Left cardiac atrium (tissue), 4 donors: ENCODE measurements at regions not wholly inside any gene's neighbourhood (a gene's known extent, or its start where the extent isn't known, plus 50 kb on each side); places are given as distances from the start of the nearest gene placed in this dataset.
A peak's percentile ranks its signal among the peaks of the same experiment; 100 is the strongest.

ENCODE experiments used
- ATAC-seq, 2 donors: fragments of 200-7000 bp; cut with Tn5 transposase; one replicate each; pipeline ENCODE4 v1.9.1; 2020; ENCODE audit warnings: mild to moderate bottlenecking in 2 of 2, moderate library complexity in 2 of 2
- DNase-seq: peaks from one replicate; pipeline ENCODE4 v3.0.0-alpha.2; 2020
- intact Hi-C, 2 donors: fragments of 100-400 bp; cut with DNase I; formaldehyde crosslinking; loops; one replicate each; pipeline versions ENCODE4 v1.14.1 to v1.15.1; 2022 to 2023
- donor health status: DM: no; HTN: yes; CAD: no.
- donor health status: DM: no; HTN: yes; CAD: no; lungs with severe emphysema.
- donor health status: DM: yes; HTN: yes; CAD: no.
- donor health status: Dilated cardiomyopathy.

GRCh38 chr9:27726244-27727081 lies 153.2 kb upstream of the C9orf72 start:
- intact Hi-C loops = loop anchor here (1.0 to 5.0 kb wide), 2 partner anchors 346 to 347 kb away; no protein-coding TSS in a partner anchor
- DNase-seq (peak; percentile 48), ATAC-seq (peak; percentile 57 to 73)

GRCh38 chr9:27732494-27732893 lies 159.2 kb upstream of the C9orf72 start:
- intact Hi-C loops = no loop called here
- no peak for DNase-seq
- ATAC-seq = no peak

- DNase-seq = no peak
- intact Hi-C loops = no loop called here
- ATAC-seq = no peak
These were observed 170.2 kb upstream of the C9orf72 start for GRCh38 chr9:27743490-27743889.

- DNase-seq = no peak
- ATAC-seq = no peak
- intact Hi-C loops = no loop called here
These were observed 174.2 kb upstream of the C9orf72 start for GRCh38 chr9:27747450-27747849.

- DNase-seq = no peak
- intact Hi-C loops = no loop called here
These were observed 176.6 kb upstream of the C9orf72 start for GRCh38 chr9:27749838-27750237.

GRCh38 chr9:27750566-27750965 lies 177.3 kb upstream of the C9orf72 start:
- intact Hi-C loops = no loop called here
- DNase-seq (no peak), ATAC-seq (no peak)

More at GRCh38 chr9:27749838-27750237, 176.6 kb upstream of the C9orf72 start:
- ATAC-seq = no peak

GRCh38 chr9:27752069-27752468 lies 178.8 kb upstream of the C9orf72 start:
- intact Hi-C loops = no loop called here
- ATAC-seq (no peak), DNase-seq (no peak)

- no peak for ATAC-seq
- intact Hi-C loops = no loop called here
These were observed 182.6 kb upstream of the C9orf72 start for GRCh38 chr9:27755846-27756245.

GRCh38 chr9:27756418-27756817 lies 183.1 kb upstream of the C9orf72 start:
- intact Hi-C loops = no loop called here
- DNase-seq = no peak
- ATAC-seq = no peak

More at GRCh38 chr9:27755846-27756245, 182.6 kb upstream of the C9orf72 start:
- DNase-seq = no peak

GRCh38 chr9:27763831-27764230 lies 190.6 kb upstream of the C9orf72 start:
- intact Hi-C loops = no loop called here
- no peak for DNase-seq
- ATAC-seq = no peak

- no peak for ATAC-seq
- no peak for DNase-seq
- intact Hi-C loops = no loop called here
These were observed 192.2 kb upstream of the C9orf72 start for GRCh38 chr9:27765266-27766072.

GRCh38 chr9:27766073-27766835 lies 193.0 kb upstream of the C9orf72 start:
- ATAC-seq = no peak
- DNase-seq = no peak
- intact Hi-C loops = no loop called here

GRCh38 chr9:27768781-27769180 lies 195.5 kb upstream of the C9orf72 start:
- ATAC-seq (no peak), DNase-seq (no peak)
- intact Hi-C loops = no loop called here

GRCh38 chr9:27770541-27770940 lies 197.3 kb upstream of the C9orf72 start:
- ATAC-seq (no peak), DNase-seq (no peak)
- intact Hi-C loops = no loop called here

GRCh38 chr9:27771803-27772545 lies 198.7 kb upstream of the C9orf72 start:
- ATAC-seq (no peak), DNase-seq (no peak)
- intact Hi-C loops = no loop called here

- intact Hi-C loops = no loop called here
- no peak for ATAC-seq
These were observed 211.8 kb upstream of the C9orf72 start for GRCh38 chr9:27784847-27785713.

GRCh38 chr9:27785714-27786100 lies 212.4 kb upstream of the C9orf72 start:
- no peak for DNase-seq
- intact Hi-C loops = no loop called here
- no peak for ATAC-seq

More at GRCh38 chr9:27784847-27785713, 211.8 kb upstream of the C9orf72 start:
- no peak for DNase-seq

- DNase-seq (no peak), ATAC-seq (no peak)
- intact Hi-C loops = no loop called here
These were observed 214.6 kb upstream of the C9orf72 start for GRCh38 chr9:27787891-27788290.
